H54 (cell line): ENCODE measurements at regions not wholly inside any gene's neighbourhood (a gene's known extent, or its start where the extent isn't known, plus 50 kb on each side); places are given as distances from the start of the nearest gene placed in this dataset.

Experiments
- DNase-seq: peaks from one replicate; pipeline ENCODE4 v3.0.0; 2011; ENCODE audit warnings: low spot score, mixed read lengths; ENCODE audit not compliant: insufficient read length
- FAIRE-seq: peaks from 3 replicates; lab custom pipeline; 2011; peaks lifted over from hg19 to GRCh38; lab: Jason Lieb, UNC
- POLR2A ChIP-seq: IDR thresholded peaks from 2 replicates; pipeline ENCODE4 v1.6.1; 2011; ENCODE audit warnings: low read depth, mild to moderate bottlenecking, low read length

- no peak for DNase-seq
- no peak for TF ChIP-seq POLR2A
- no peak for FAIRE-seq
These were observed 81.2 kb upstream of the APC start for GRCh38 chr5:112656451-112656850.

- TF ChIP-seq POLR2A, result no peak
- DNase-seq (no peak), FAIRE-seq (no peak)
These were observed 79.9 kb upstream of the APC start for GRCh38 chr5:112657804-112658203.

GRCh38 chr5:112660359-112660758, 77.3 kb upstream of the APC start:
- FAIRE-seq (no peak), DNase-seq (no peak)
- TF ChIP-seq POLR2A, result no peak

GRCh38 chr5:112663146-112663545, 74.5 kb upstream of the APC start:
- TF ChIP-seq POLR2A, result no peak
- no peak for DNase-seq
- no peak for FAIRE-seq

GRCh38 chr5:112668016-112668415, 69.7 kb upstream of the APC start:
- TF ChIP-seq POLR2A, result no peak
- FAIRE-seq (no peak), DNase-seq (no peak)

- no peak for TF ChIP-seq POLR2A
- FAIRE-seq, result no peak
These were observed 68.8 kb upstream of the APC start for GRCh38 chr5:112668911-112669310.

GRCh38 chr5:112669328-112669963, 68.2 kb upstream of the APC start:
- no peak for TF ChIP-seq POLR2A
- FAIRE-seq (no peak), DNase-seq (no peak)

More at GRCh38 chr5:112668911-112669310, 68.8 kb upstream of the APC start:
- DNase-seq, result no peak

GRCh38 chr5:112671687-112672086, 66.0 kb upstream of the APC start:
- FAIRE-seq (no peak), DNase-seq (no peak)
- TF ChIP-seq POLR2A, result no peak

- no peak for FAIRE-seq
- DNase-seq, result no peak
- TF ChIP-seq POLR2A, result no peak
These were observed 56.2 kb upstream of the APC start for GRCh38 chr5:112681481-112681908.

GRCh38 chr5:112682621-112683061, 55.0 kb upstream of the APC start:
- FAIRE-seq (no peak), DNase-seq (no peak)
- TF ChIP-seq POLR2A, result no peak

- FAIRE-seq (no peak), DNase-seq (no peak)
- TF ChIP-seq POLR2A, result no peak
These were observed 53.6 kb upstream of the APC start for GRCh38 chr5:112684121-112684520.

- no peak for TF ChIP-seq POLR2A
- DNase-seq, result no peak
- FAIRE-seq, result peak; percentile 27
These were observed 52.9 kb upstream of the APC start for GRCh38 chr5:112684737-112685136.

- DNase-seq (no peak), FAIRE-seq (no peak)
- TF ChIP-seq POLR2A, result no peak
These were observed 52.3 kb upstream of the APC start for GRCh38 chr5:112685386-112685785.

- DNase-seq (no peak), FAIRE-seq (no peak)
- no peak for TF ChIP-seq POLR2A
These were observed 51.8 kb upstream of the APC start for GRCh38 chr5:112685931-112686330.

- FAIRE-seq, result no peak
- TF ChIP-seq POLR2A, result no peak
- no peak for DNase-seq
These were observed 51.0 kb upstream of the APC start for GRCh38 chr5:112686675-112687074.
